ENCODE measurements at regions not wholly inside any gene's neighbourhood (a gene's known extent, or its start where the extent isn't known, plus 50 kb on each side); places are given as distances from the start of the nearest gene placed in this dataset.

GRCh38 chr4:57993944-57994343 lies 883.8 kb upstream of the IGFBP7 start:
- no peak for TF ChIP-seq POLR2A (IDR thresholded peaks at IDR 0.05; ENCODE audit: low read length)
- TF ChIP-seq GATA1 (IDR thresholded peaks at IDR 0.05; ENCODE audit: low read depth, low read length), result no peak
